Activated T-helper 2 cell treated with anti-CD3 and anti-CD28 coated beads, Interferon-gamma antibody, Interleukin-2, Interleukin-4, amounts not matched to agents 10 μg/mL and 5 μg/mL and 100 μg/mL, durations not matched to agents 14 hours and 24 hours and 36 hours (primary cell): ENCODE measurements at regions not wholly inside any gene's neighbourhood (a gene's known extent, or its start where the extent isn't known, plus 50 kb on each side); places are given as distances from the start of the nearest gene placed in this dataset.
"Not testable (repeated sequence)": the region's sequence is repeated elsewhere in the genome, so short reads cannot be mapped to it uniquely, and the experiment has no call there.

Experiments used
- DNase-seq: peaks from one replicate; pipeline ENCODE4 v3.0.0; 2021; ENCODE audit warnings: low spot score
- H3K27ac Mint-ChIP-seq: one replicate; pipeline ENCODE4 v1.8.0; 2021; ENCODE audit warnings: mixed read lengths
- H3K27me3 Mint-ChIP-seq: one replicate; pipeline ENCODE4 v1.8.0; 2021; ENCODE audit warnings: low read depth, mixed read lengths
- H3K36me3 Mint-ChIP-seq: one replicate; pipeline ENCODE4 v1.8.0; 2021; ENCODE audit warnings: low read depth, mixed read lengths
- H3K4me1 Mint-ChIP-seq: one replicate; pipeline ENCODE4 v1.8.0; 2021; ENCODE audit warnings: low read depth, mixed read lengths
- H3K4me3 Mint-ChIP-seq: one replicate; pipeline ENCODE4 v1.8.0; 2021; ENCODE audit warnings: low read depth, mild to moderate bottlenecking, moderate library complexity, mixed read lengths
- H3K9me3 Mint-ChIP-seq: one replicate; pipeline ENCODE4 v1.8.0; 2021; ENCODE audit warnings: mixed read lengths
- intact Hi-C: fragments of 100-400 bp; cut with micrococcal nuclease; formaldehyde crosslinking; loops from one replicate; pipeline ENCODE4 v1.15.1; 2023

DNA sequence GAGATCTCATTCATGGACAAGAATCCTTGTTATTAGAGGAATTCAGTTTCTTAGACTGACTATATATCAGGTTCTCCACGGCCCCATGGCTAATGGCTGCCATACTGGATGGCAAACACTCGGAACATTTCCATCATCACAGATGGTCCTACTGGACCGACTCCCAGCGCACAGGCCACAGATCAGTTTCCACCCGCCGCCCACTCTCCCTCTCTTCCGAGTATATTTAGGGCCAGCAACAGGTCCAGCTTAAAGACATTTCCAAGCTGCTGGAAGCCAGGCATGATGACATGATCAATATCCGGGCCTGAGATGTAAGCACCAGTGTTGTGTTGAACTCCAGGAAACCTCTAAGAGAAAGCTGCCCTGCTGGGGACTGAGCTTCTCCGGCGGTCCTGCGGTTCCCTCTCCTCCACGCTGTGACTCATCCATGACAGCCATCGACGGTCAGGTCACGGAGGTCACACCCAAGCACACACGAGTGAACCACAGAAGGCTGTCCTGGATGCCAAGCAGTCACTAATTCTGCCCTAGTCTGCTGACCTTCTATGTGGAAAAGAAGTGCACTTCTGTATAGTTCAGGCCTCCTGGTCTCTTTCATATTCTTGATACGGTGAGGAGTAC, 64.4 kb upstream of the LPCAT1 start:
- DNase-seq, H3K4me3 Mint-ChIP-seq, H3K9me3 Mint-ChIP-seq, H3K4me1 Mint-ChIP-seq, intact Hi-C loops, H3K27ac Mint-ChIP-seq, H3K27me3 Mint-ChIP-seq: not testable (repeated sequence)
- peaks cover 11% of the 10 kb centered on the region for H3K36me3 Mint-ChIP-seq

GRCh38 chr5:1583081-1583875, 59.5 kb upstream of the LPCAT1 start:
- H3K9me3 Mint-ChIP-seq, intact Hi-C loops, DNase-seq, H3K4me1 Mint-ChIP-seq, H3K27me3 Mint-ChIP-seq, H3K4me3 Mint-ChIP-seq, H3K27ac Mint-ChIP-seq: not testable (repeated sequence)
- H3K36me3 Mint-ChIP-seq = peaks cover 23% of the 10 kb centered on the region

- H3K27ac Mint-ChIP-seq, H3K27me3 Mint-ChIP-seq, H3K4me1 Mint-ChIP-seq, H3K9me3 Mint-ChIP-seq, DNase-seq, intact Hi-C loops, H3K4me3 Mint-ChIP-seq: not testable (repeated sequence)
- peaks cover 13% of the 10 kb centered on the region for H3K36me3 Mint-ChIP-seq
Observed at GRCh38 chr5:1579389-1579788, 55.6 kb upstream of the LPCAT1 start.

- intact Hi-C loops, H3K27ac Mint-ChIP-seq, H3K9me3 Mint-ChIP-seq: not testable (repeated sequence)
Observed at GRCh38 chr5:1576851-1577250, 53.1 kb upstream of the LPCAT1 start.

DNA sequence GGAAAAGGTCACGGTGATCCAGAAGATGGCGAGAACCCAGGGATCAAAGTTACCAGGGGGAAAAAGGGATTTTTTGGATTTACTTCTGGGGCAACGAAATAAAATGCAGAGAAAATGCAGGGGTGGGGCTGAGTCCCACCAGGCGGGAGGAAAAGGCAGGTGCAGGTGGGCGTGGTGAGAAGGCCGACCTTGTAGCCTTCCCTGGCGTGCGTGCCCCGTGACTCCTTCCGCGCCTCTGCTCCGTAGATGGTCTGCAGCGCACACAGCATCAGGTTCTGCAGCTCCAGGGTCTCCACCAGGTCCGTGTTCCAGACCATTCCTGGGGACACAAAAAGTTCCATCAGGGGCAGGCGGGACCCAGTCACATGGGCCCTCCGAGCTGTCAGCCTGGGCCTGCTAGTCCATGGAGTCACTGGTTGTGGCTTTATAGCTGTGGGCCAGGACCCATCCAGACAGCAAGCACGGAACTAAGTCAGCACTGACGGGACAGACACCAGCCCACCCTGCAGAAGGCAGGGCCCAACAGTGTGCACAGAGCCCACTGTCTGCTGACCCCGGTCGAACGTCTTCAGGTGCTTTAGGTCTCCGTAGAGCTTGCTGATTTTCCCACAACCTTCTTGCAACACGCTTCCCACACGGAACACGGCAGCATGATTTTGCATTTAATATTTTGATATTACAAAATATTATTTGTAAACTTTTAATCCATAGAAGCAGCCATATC, 52.4 kb upstream of the LPCAT1 start:
- H3K27ac Mint-ChIP-seq, intact Hi-C loops, DNase-seq, H3K9me3 Mint-ChIP-seq, H3K4me1 Mint-ChIP-seq, H3K4me3 Mint-ChIP-seq, H3K27me3 Mint-ChIP-seq: not testable (repeated sequence)
- peaks cover 13% of the 10 kb centered on the region for H3K36me3 Mint-ChIP-seq

More at GRCh38 chr5:1576851-1577250, 53.1 kb upstream of the LPCAT1 start:
- not testable (repeated sequence) for DNase-seq, H3K27me3 Mint-ChIP-seq, H3K4me3 Mint-ChIP-seq, H3K4me1 Mint-ChIP-seq
- peaks cover 13% of the 10 kb centered on the region for H3K36me3 Mint-ChIP-seq

- H3K27ac Mint-ChIP-seq, DNase-seq, intact Hi-C loops, H3K4me3 Mint-ChIP-seq, H3K4me1 Mint-ChIP-seq, H3K27me3 Mint-ChIP-seq, H3K9me3 Mint-ChIP-seq: not testable (repeated sequence)
- H3K36me3 Mint-ChIP-seq = peaks cover 19% of the 10 kb centered on the region
Observed at GRCh38 chr5:1575491-1575890, 51.7 kb upstream of the LPCAT1 start.

DNA sequence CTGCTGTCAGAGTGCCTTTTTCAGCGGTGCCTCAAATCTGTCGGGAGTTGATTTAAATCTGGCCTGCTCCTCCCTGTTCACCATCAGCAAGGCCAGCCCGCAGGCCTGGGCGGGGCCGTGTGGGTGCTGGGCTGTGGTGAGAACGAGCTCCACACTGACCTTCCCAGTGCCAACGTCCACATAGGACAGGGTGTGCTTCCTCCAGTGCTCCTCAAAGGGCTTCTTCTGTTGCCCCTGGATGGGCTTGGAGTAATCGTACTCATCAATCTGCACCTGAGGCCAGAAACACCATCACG, 50.2 kb upstream of the LPCAT1 start:
- DNase-seq = not testable (repeated sequence)
- H3K36me3 Mint-ChIP-seq = peaks cover 18% of the 10 kb centered on the region

DNA sequence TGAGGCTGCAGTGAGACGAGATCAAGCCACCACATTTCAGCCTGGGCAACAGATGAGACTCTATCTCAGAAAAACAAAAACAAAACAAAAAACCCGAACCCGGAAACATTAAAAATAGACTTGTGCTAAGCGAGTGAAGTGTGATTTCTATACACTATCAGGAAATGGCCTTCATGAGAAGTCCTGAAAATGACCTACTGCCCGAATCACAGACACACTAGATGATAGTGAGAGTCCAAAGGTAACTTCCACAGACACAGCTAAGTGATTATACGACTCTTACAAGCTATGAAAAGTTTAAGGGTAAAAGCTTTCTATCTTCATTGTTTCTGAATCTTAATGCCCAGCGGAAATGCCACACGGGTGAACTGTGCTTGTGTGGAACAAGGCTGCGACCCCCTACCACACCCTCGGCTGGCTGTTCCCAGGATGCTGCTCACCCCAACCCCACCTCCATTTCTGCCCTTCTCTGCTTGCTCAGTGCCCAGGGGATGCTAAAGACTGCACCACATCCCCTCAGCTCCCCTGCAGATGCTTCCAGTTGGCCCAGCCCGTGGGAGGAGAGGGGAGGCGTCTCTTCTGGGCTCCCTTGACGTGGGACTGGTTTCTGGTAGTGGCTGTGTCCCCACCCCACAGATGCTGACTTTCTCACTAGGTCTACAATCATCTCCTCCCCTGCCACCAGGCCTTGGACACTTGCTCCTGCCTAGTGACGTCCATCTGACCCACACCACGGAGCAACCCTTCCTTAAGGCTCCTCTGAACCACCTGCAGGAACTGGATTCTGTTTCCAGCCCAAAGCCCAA, 49.7 kb upstream of the LPCAT1 start:
- H3K4me1 Mint-ChIP-seq, H3K27me3 Mint-ChIP-seq, DNase-seq, intact Hi-C loops, H3K9me3 Mint-ChIP-seq, H3K27ac Mint-ChIP-seq, H3K4me3 Mint-ChIP-seq: not testable (repeated sequence)
- peaks cover 13% of the 10 kb centered on the region for H3K36me3 Mint-ChIP-seq

More for the DNA sequence above, 50.2 kb upstream of the LPCAT1 start:
- H3K27me3 Mint-ChIP-seq, H3K4me3 Mint-ChIP-seq, intact Hi-C loops, H3K9me3 Mint-ChIP-seq, H3K27ac Mint-ChIP-seq, H3K4me1 Mint-ChIP-seq: not testable (repeated sequence)
